Tibial nerve (tissue), 4 donors: ENCODE measurements at regions not wholly inside any gene's neighbourhood (a gene's known extent, or its start where the extent isn't known, plus 50 kb on each side); places are given as distances from the start of the nearest gene placed in this dataset.

Source experiments
- DNase-seq, 2 donors: peaks; one replicate each; pipeline ENCODE4 v3.0.0-alpha.2; 2019; ENCODE audit warnings: low spot score in 2 of 2
- H3K27ac ChIP-seq, 4 donors: fragments of 200-600 bp; sonication (generic) in 3 of 4; one replicate each; pipeline ENCODE4 v1.5.1; 2017 to 2019; ENCODE audit warnings: mild to moderate bottlenecking in 1 of 4
- H3K27me3 ChIP-seq, 2 donors: fragments of 200-600 bp; sonication (generic) in 1 of 2; one replicate each; pipeline versions ENCODE4 v1.5.1 to v1.6.0; 2017 to 2019
- H3K36me3 ChIP-seq, 3 donors: fragments of 200-600 bp; sonication (generic); one replicate each; pipeline ENCODE4 v1.5.1; 2018 to 2019
- H3K4me1 ChIP-seq, 4 donors: fragments of 200-600 bp; sonication (generic) in 3 of 4; one replicate each; pipeline ENCODE4 v1.5.1; 2017 to 2019
- H3K4me3 ChIP-seq, 4 donors: fragments of 200-600 bp; sonication (generic) in 3 of 4; one replicate each; pipeline ENCODE4 v1.5.1; 2017 to 2019; ENCODE audit warnings: mild to moderate bottlenecking in 1 of 4, moderate library complexity in 1 of 4
- H3K9me3 ChIP-seq, 4 donors: fragments of 200-600 bp; sonication (generic) in 3 of 4; one replicate each; pipeline ENCODE4 v1.5.1; 2017 to 2019
- CTCF ChIP-seq, 5 experiments: fragments of 200-600 bp in 3 of 5; fragments of 450-650 bp in 2 of 5; sonication (generic) in 3 of 5; IDR thresholded peaks; one replicate each; pipeline ENCODE4 v1.5.1; 2016 to 2019; ENCODE audit warnings: antibody characterized with exemption in 5 of 5, mild to moderate bottlenecking in 3 of 5, moderate library complexity in 2 of 5
- EP300 ChIP-seq, 2 donors: sonication (generic); formaldehyde crosslinking; IDR thresholded peaks; one replicate each; pipeline ENCODE4 v1.6.1; 2017; ENCODE audit warnings: antibody characterized with exemption in 2 of 2, mild to moderate bottlenecking in 1 of 2
- POLR2A ChIP-seq, 2 donors: fragments of 450-650 bp; IDR thresholded peaks; one replicate each; pipeline ENCODE4 v1.6.1; 2017; ENCODE audit warnings: antibody characterized with exemption in 2 of 2, mild to moderate bottlenecking in 2 of 2, moderate library complexity in 2 of 2
- WGBS, 2 donors: methylation state at CpG; one replicate each; pipeline ENCODE4 v1.1.5; 2018; 5-methylcytosine and 5-hydroxymethylcytosine counted together

DNA sequence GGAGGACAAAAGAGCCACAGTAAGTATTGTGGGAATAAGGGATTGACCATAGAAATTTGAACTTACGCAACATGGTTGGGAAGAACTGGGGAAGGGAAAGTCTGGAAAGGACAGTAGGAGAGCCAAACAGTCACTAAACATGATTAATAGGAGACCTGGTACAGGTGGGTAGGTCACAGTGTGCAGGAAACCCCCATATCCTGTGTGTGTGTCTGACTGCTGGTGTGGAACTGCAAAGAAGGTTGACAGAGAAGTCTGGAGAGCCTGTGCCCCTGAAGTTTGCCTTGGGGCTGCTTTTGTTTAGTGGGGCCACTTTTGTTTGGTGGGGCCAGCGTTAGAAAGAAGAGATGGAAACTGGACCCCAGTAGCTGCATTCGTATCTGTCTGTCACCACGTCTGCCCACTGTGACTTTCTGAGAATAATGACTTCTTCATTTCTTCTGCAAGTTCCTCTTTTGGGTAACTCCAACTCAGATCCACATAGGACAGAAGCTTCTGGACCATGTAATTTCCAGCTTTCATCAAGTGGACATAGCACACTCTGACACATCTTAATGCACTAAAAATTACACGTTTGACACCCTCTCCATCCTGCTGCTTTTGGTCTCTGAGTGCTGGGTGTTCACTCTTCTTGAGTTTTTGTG lies 126.8 kb upstream of the RAG2 start:
- Histone ChIP-seq H3K27me3 (no peaks in the 10 kb centered on the region), H3K27ac (no peak overlapping the region), H3K36me3 (no peaks in the 10 kb centered on the region), H3K9me3 (no peaks in the 10 kb centered on the region), H3K4me3 (no peak overlapping the region), H3K4me1 (no peaks in the 10 kb centered on the region)
- TF ChIP-seq CTCF (IDR thresholded peaks at IDR 0.05): no peak
- 72 to 82% methylated on average over 5 of the region's 5 CpGs for WGBS, 2 donors
- no peak for DNase-seq

DNA sequence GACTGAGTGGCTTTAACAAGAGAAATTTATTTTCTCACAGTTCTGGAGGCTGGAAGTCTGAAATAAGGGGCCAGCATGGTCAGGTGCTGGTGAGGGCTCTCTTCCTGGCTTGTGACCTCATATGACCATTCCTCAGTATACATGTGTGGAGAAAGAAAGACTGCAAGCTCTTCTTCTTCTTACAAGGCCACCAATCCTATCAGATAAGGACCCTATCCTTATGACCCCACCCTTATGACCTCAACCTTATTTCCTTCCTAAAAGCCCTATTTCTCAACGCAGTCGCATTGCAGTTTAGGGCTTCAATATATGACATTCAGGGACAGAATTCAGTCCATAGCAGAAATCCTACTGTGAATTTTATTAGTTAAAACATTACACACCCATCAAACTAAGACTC lies 124.4 kb upstream of the RAG2 start:
- TF ChIP-seq CTCF (IDR thresholded peaks at IDR 0.05) (no peak), POLR2A (IDR thresholded peaks at IDR 0.05) (no peak)
- DNase-seq: no peak
- no peaks in the 10 kb centered on the region for H3K27me3 ChIP-seq
- H3K36me3 ChIP-seq: no peaks in the 10 kb centered on the region
- no peaks in the 10 kb centered on the region for H3K9me3 ChIP-seq
- no peak overlapping the region for H3K27ac ChIP-seq
- 81 to 82% methylated on average over 2 of the region's 2 CpGs for WGBS, 2 donors
- H3K4me3 ChIP-seq: no peak overlapping the region
- peaks cover 0 to 4% (median 0%) of the 10 kb centered on the region in 4 donors for H3K4me1 ChIP-seq

DNA sequence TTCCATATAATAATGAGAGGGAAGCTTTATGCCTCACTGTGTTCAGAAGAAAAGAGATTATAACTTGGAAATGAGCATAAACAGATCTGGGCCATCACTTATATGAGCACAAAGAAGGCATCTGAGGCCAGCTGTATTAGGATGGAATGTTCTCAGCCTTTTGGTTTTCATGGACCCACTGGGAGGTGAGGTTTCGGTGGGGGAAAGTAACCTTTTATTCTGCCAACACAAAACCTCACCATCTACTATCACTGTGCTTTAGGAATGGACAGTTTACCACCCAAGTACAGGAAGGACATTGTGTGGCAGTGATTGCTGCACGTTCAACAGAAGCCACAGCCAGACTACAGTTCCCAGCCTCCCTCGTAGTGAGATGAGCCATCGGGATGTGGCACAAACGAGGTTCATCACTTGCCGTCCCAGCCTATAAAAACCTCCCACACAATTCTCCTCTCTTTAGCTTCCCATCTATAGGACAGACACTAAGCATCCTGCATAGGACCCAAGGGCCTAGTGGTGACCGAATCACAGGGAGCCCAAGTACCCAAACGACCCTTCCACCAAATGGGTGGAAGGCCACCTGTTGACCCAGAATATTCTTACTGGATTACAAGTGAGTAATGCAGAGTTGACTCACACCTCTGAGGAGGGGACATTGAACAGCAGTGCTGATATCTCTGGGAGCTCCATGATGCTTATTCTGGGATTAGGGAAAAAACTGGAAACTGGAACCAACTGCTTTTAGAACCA lies 121.5 kb upstream of the RAG2 start:
- H3K9me3 ChIP-seq: no peaks in the 10 kb centered on the region
- no peak for TF ChIP-seq EP300 (IDR thresholded peaks at IDR 0.05)
- no peak for TF ChIP-seq POLR2A (IDR thresholded peaks at IDR 0.05)
- no peak for TF ChIP-seq CTCF (IDR thresholded peaks at IDR 0.05)
- no peaks in the 10 kb centered on the region for H3K36me3 ChIP-seq
- WGBS, 2 donors: 48 to 60% methylated on average over 6 to 8 of the region's 8 CpGs
- no peaks in the 10 kb centered on the region for H3K27me3 ChIP-seq
- H3K27ac ChIP-seq: no peak overlapping the region
- peaks cover 0 to 4% (median 0%) of the 10 kb centered on the region in 4 donors for H3K4me1 ChIP-seq
- no peak overlapping the region for H3K4me3 ChIP-seq
- DNase-seq: no peak

GRCh38 chr11:36718451-36718850 lies 120.4 kb upstream of the RAG2 start:
- no peaks in the 10 kb centered on the region for H3K36me3 ChIP-seq
- H3K27ac ChIP-seq: no peak overlapping the region
- H3K9me3 ChIP-seq: no peaks in the 10 kb centered on the region
- peaks cover 0 to 4% (median 0%) of the 10 kb centered on the region in 4 donors for H3K4me1 ChIP-seq
- H3K27me3 ChIP-seq: no peaks in the 10 kb centered on the region
- no peak for DNase-seq
- no peak overlapping the region for H3K4me3 ChIP-seq
- TF ChIP-seq POLR2A (IDR thresholded peaks at IDR 0.05) (no peak), CTCF (IDR thresholded peaks at IDR 0.05) (no peak), EP300 (IDR thresholded peaks at IDR 0.05) (no peak)
- WGBS, 2 donors: 27 to 35% methylated on average over 1 of the region's 1 CpG

DNA sequence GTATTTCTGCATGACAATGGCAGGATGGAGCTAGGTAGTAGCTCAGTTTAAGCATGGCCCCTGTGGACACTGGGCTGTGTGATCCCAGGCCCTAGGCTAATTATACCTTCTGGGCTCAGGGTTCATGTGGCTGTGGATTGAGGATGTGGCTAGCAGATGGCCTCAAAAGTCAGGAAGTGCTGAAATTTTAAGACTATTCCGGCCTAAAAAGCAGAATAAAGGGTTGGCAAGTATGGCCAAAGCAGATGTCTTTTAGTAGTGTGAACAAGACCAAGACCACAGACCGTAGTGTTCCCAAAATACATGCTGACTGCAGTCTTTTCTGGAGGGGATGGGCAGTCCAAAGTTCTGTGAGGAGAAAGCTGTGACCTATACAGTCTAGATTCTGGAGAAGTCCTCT lies 115.7 kb upstream of the RAG2 start:
- DNase-seq: peak in 1 of 2 donors; percentile 5
- Histone ChIP-seq H3K27me3 (no peaks in the 10 kb centered on the region), H3K9me3 (no peaks in the 10 kb centered on the region), H3K27ac (no peak overlapping the region), H3K4me1 (no peaks in the 10 kb centered on the region), H3K36me3 (no peaks in the 10 kb centered on the region), H3K4me3 (no peak overlapping the region)
- TF ChIP-seq EP300 (IDR thresholded peaks at IDR 0.05) (peak in 1 of 2 donors; percentile 53), POLR2A (IDR thresholded peaks at IDR 0.05) (no peak)
- 70 to 79% methylated on average over 2 of the region's 2 CpGs for WGBS, 2 donors
